H9 (cell line): ENCODE measurements at regions not wholly inside any gene's neighbourhood (a gene's known extent, or its start where the extent isn't known, plus 50 kb on each side); places are given as distances from the start of the nearest gene placed in this dataset.

Experiments
- DNase-seq: peaks from one replicate; pipeline ENCODE4 v3.0.0-alpha.2; 2017
- H2AFZ ChIP-seq: one replicate; pipeline ENCODE4 v1.6.1; 2013; ENCODE audit warnings: mild to moderate bottlenecking, low read length, control low read depth, moderate library complexity
- H2AK5ac ChIP-seq: 2 replicates; pipeline ENCODE4 v1.6.1; 2013; ENCODE audit warnings: low read length, control low read depth, mixed read lengths; ENCODE audit not compliant: insufficient read length
- H2BK120ac ChIP-seq: one replicate; pipeline ENCODE4 v1.6.1; 2013; ENCODE audit warnings: low read depth, mild to moderate bottlenecking, low read length, control low read depth, inconsistent platforms; ENCODE audit not compliant: poor library complexity, severe bottlenecking
- H2BK12ac ChIP-seq: 2 replicates; pipeline ENCODE4 v1.6.1; 2013; ENCODE audit warnings: low read length, control low read depth, mixed read lengths, low read depth; ENCODE audit not compliant: insufficient read length
- H2BK15ac ChIP-seq: 2 replicates; pipeline ENCODE4 v1.6.1; 2013; ENCODE audit warnings: low read depth, low read length, control low read depth
- H2BK20ac ChIP-seq: one replicate; pipeline ENCODE4 v1.6.1; 2013; ENCODE audit warnings: low read depth, mild to moderate bottlenecking, low read length, control low read depth, inconsistent platforms; ENCODE audit not compliant: poor library complexity, severe bottlenecking
- H2BK5ac ChIP-seq: 2 replicates; pipeline ENCODE4 v1.6.1; 2013; ENCODE audit warnings: low read length, control low read depth, mixed read lengths; ENCODE audit not compliant: insufficient read length
- H3K14ac ChIP-seq: 2 replicates; pipeline ENCODE4 v1.6.1; 2013; ENCODE audit warnings: low read length, control low read depth; ENCODE audit not compliant: insufficient read depth
- H3K18ac ChIP-seq: 2 replicates; pipeline ENCODE4 v1.6.1; 2013; ENCODE audit warnings: low read depth, mild to moderate bottlenecking, mixed read lengths, low read length, control low read depth; ENCODE audit not compliant: insufficient read length
- H3K23ac ChIP-seq: 2 replicates; pipeline ENCODE4 v1.6.1; 2013; ENCODE audit warnings: low read length, control low read depth, mixed read lengths, low read depth; ENCODE audit not compliant: insufficient read length
- H3K23me2 ChIP-seq: 2 replicates; pipeline ENCODE4 v1.6.1; 2013; ENCODE audit warnings: low read depth, mild to moderate bottlenecking, mixed read lengths, low read length, control low read depth; ENCODE audit not compliant: insufficient read length, poor library complexity, severe bottlenecking
- H3K27ac ChIP-seq: 2 replicates; pipeline ENCODE4 v1.5.1; 2013; ENCODE audit warnings: low read length, control low read depth, mixed read lengths, low read depth; ENCODE audit not compliant: insufficient read length
- H3K27me3 ChIP-seq: 2 replicates; pipeline ENCODE4 v1.6.1; 2013; ENCODE audit warnings: low read length, control low read depth, inconsistent platforms; ENCODE audit not compliant: insufficient read depth
- H3K4ac ChIP-seq: 2 replicates; pipeline ENCODE4 v1.6.1; 2013; ENCODE audit warnings: low read depth, mild to moderate bottlenecking, control low read depth, inconsistent platforms, low read length, moderate library complexity
- H3K4me1 ChIP-seq: 2 replicates; pipeline ENCODE4 v1.6.1; 2013; ENCODE audit warnings: low read length, control low read depth, inconsistent platforms; ENCODE audit not compliant: insufficient read depth
- H3K4me2 ChIP-seq: 2 replicates; pipeline ENCODE4 v1.6.1; 2013; ENCODE audit warnings: low read length, control low read depth, mixed read lengths; ENCODE audit not compliant: insufficient read length, insufficient read depth
- H3K56ac ChIP-seq: 2 replicates; pipeline ENCODE4 v1.6.1; 2013; ENCODE audit warnings: low read depth, mild to moderate bottlenecking, mixed read lengths, low read length, control low read depth; ENCODE audit not compliant: insufficient read length
- H3K79me1 ChIP-seq: 2 replicates; pipeline ENCODE4 v1.6.1; 2013; ENCODE audit warnings: low read depth, mild to moderate bottlenecking, moderate library complexity, low read length, control low read depth, inconsistent platforms; ENCODE audit not compliant: insufficient read depth, poor library complexity, severe bottlenecking
- H3K79me2 ChIP-seq: 2 replicates; pipeline ENCODE4 v1.6.1; 2013; ENCODE audit warnings: low read length, control low read depth, inconsistent platforms; ENCODE audit not compliant: insufficient read depth
- H3K9ac ChIP-seq: 2 replicates; pipeline ENCODE4 v1.6.1; 2013; ENCODE audit warnings: low read length, control low read depth, mixed read lengths; ENCODE audit not compliant: insufficient read length; ENCODE audit errors: extremely low read depth
- H3K9me3 ChIP-seq: one replicate; pipeline ENCODE4 v1.6.1; 2013; ENCODE audit warnings: low read depth, low read length, inconsistent platforms; ENCODE audit not compliant: control insufficient read depth
- H3T11ph ChIP-seq: one replicate; pipeline ENCODE4 v1.6.1; 2013; ENCODE audit warnings: mild to moderate bottlenecking, low read length, control low read depth, inconsistent platforms
- H4K20me1 ChIP-seq: one replicate; pipeline ENCODE4 v1.6.1; 2013; ENCODE audit not compliant: control insufficient read depth, insufficient read length, insufficient read depth
- H4K5ac ChIP-seq: 2 replicates; pipeline ENCODE4 v1.6.1; 2013; ENCODE audit warnings: low read depth, mild to moderate bottlenecking, mixed read lengths, low read length, control low read depth; ENCODE audit not compliant: insufficient read length
- H4K8ac ChIP-seq: replicated peaks from 2 replicates; pipeline ENCODE4 v1.6.1; 2013; ENCODE audit warnings: low read length, control low read depth, mixed read lengths, low read depth; ENCODE audit not compliant: insufficient read length
- H4K91ac ChIP-seq: 2 replicates; pipeline ENCODE4 v1.6.1; 2013; ENCODE audit warnings: low read depth, mild to moderate bottlenecking, moderate library complexity, mixed read lengths, low read length, control low read depth; ENCODE audit not compliant: insufficient read length
- H3K27ac Mint-ChIP-seq, 3 experiments: 2 replicates in 2 of 3; 3 replicates in 1 of 3; pipeline ENCODE4 v1.8.0; 2020 to 2021; ENCODE audit warnings: mixed read lengths in 3 of 3, mild to moderate bottlenecking in 1 of 3, moderate library complexity in 1 of 3
- H3K27me3 Mint-ChIP-seq: 2 replicates; pipeline ENCODE4 v1.8.0; 2021; ENCODE audit warnings: low read depth, mild to moderate bottlenecking, moderate library complexity, mixed read lengths
- H3K36me3 Mint-ChIP-seq, 3 experiments: 2 replicates in 2 of 3; 3 replicates in 1 of 3; pipeline ENCODE4 v1.8.0; 2020 to 2021; ENCODE audit warnings: low read depth in 3 of 3, mixed read lengths in 3 of 3; ENCODE audit not compliant: insufficient read depth in 1 of 3
- H3K4me1 Mint-ChIP-seq, 2 experiments: 2 replicates each; pipeline ENCODE4 v1.8.0; 2020; ENCODE audit warnings: mixed read lengths in 2 of 2
- H3K4me3 Mint-ChIP-seq, 2 experiments: 2 replicates in 1 of 2; 3 replicates in 1 of 2; pipeline ENCODE4 v1.8.0; 2020 to 2021; ENCODE audit warnings: mild to moderate bottlenecking in 2 of 2, mixed read lengths in 2 of 2, moderate library complexity in 1 of 2
- H3K9me3 Mint-ChIP-seq, 2 experiments: 2 replicates in 1 of 2; 3 replicates in 1 of 2; pipeline ENCODE4 v1.8.0; 2020; ENCODE audit warnings: mild to moderate bottlenecking in 2 of 2, mixed read lengths in 2 of 2, moderate library complexity in 1 of 2
- WGBS: extraction: QIAGEN DNeasy Blood & Tissue Kit; methylation state at CpG from one replicate; pipeline ENCODE4 v1.1.7; 2013; ENCODE audit warnings: missing lambda C conversion rate, low lambda C conversion rate, mixed read lengths; ENCODE audit not compliant: insufficient read length; ENCODE audit errors: extremely low coverage; 5-methylcytosine and 5-hydroxymethylcytosine counted together
- TF ChIP-seq, protein P1 (sequence below): fragments of 200-600 bp; sonication (generic); conservative IDR thresholded peaks from 3 replicates; pipeline ENCODE4 v1.8.0; 2021; ENCODE audit warnings: antibody characterized with exemption, mild to moderate bottlenecking

DNA sequence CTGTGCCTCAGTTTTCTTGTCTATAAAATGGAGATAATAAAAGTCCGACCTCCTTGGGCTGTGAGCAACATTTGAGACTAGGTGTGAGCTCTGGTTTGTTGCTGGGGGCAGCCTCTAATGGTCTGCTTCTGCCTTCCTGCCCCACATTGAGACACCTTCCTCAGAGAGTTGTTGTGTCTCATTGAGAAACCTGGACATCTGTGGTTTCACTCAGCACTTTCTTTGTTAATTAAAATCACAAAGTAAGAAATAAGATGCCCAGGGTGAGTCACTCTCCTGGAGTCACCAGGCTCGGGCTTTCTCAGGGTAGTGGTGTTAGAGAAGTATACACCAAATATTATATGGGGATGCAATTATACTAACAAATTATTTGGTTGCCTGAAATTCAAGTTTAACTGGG is 389.2 kb upstream of the SALL1 start:
- H3K14ac ChIP-seq, result no peak overlapping the region
- H2BK15ac ChIP-seq, result no peak overlapping the region
- H3K9me3 Mint-ChIP-seq, result no peaks in the 10 kb centered on the region; a peak in 1 of 5 replicates
- H3K27ac ChIP-seq, result no peak overlapping the region
- WGBS, result no CpG with 5 or more reads among the region's 2 CpGs
- H3K27me3 ChIP-seq, result no peaks in the 10 kb centered on the region
- H4K91ac ChIP-seq, result no peak overlapping the region
- H4K5ac ChIP-seq, result no peak overlapping the region
- H2AFZ ChIP-seq, result no peak overlapping the region
- no peak overlapping the region for H4K8ac ChIP-seq
- H3K4me3 Mint-ChIP-seq, result no peak overlapping the region
- H3K27me3 Mint-ChIP-seq, result no peaks in the 10 kb centered on the region
- TF ChIP-seq, protein P1, sequence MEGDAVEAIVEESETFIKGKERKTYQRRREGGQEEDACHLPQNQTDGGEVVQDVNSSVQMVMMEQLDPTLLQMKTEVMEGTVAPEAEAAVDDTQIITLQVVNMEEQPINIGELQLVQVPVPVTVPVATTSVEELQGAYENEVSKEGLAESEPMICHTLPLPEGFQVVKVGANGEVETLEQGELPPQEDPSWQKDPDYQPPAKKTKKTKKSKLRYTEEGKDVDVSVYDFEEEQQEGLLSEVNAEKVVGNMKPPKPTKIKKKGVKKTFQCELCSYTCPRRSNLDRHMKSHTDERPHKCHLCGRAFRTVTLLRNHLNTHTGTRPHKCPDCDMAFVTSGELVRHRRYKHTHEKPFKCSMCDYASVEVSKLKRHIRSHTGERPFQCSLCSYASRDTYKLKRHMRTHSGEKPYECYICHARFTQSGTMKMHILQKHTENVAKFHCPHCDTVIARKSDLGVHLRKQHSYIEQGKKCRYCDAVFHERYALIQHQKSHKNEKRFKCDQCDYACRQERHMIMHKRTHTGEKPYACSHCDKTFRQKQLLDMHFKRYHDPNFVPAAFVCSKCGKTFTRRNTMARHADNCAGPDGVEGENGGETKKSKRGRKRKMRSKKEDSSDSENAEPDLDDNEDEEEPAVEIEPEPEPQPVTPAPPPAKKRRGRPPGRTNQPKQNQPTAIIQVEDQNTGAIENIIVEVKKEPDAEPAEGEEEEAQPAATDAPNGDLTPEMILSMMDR, result no peak
- no peak overlapping the region for H3K18ac ChIP-seq
- H3K4me2 ChIP-seq, result no peak overlapping the region
- H2BK5ac ChIP-seq, result no peak overlapping the region
- DNase-seq, result no peak
- H2BK12ac ChIP-seq, result no peak overlapping the region
- no peak overlapping the region for H2AK5ac ChIP-seq
- peaks cover 59 to 63% of the 10 kb centered on the region in 2 experiments for H3K4me1 Mint-ChIP-seq
- H3T11ph ChIP-seq, result no peak overlapping the region
- no peaks in the 10 kb centered on the region for H3K36me3 Mint-ChIP-seq
- H4K20me1 ChIP-seq, result no peaks in the 10 kb centered on the region
- no peak overlapping the region for H2BK20ac ChIP-seq
- no peaks in the 10 kb centered on the region for H3K9me3 ChIP-seq
- no peak overlapping the region for H3K23ac ChIP-seq
- H3K56ac ChIP-seq, result no peak overlapping the region
- H3K79me2 ChIP-seq, result no peaks in the 10 kb centered on the region
- H3K9ac ChIP-seq, result no peak overlapping the region
- H3K79me1 ChIP-seq, result no peaks in the 10 kb centered on the region
- no peak overlapping the region for H3K4ac ChIP-seq
- no peaks in the 10 kb centered on the region for H3K23me2 ChIP-seq
- H3K27ac Mint-ChIP-seq, result peak overlapping the region; percentile 25 to 72 (median 26); a peak in 3 of 7 replicates
- no peak overlapping the region for H2BK120ac ChIP-seq
- H3K4me1 ChIP-seq, result peaks cover 19% of the 10 kb centered on the region
